ENCODE measurements at regions not wholly inside any gene's neighbourhood (a gene's known extent, or its start where the extent isn't known, plus 50 kb on each side); places are given as distances from the start of the nearest gene placed in this dataset.

GRCh38 chr10:131034451-131034850, 277.1 kb downstream of the TCERG1L start:
- Histone ChIP-seq H3K4me1 (ENCODE audit: insufficient read depth, low read length, poor library complexity, severe bottlenecking) (no peaks in the 10 kb centered on the region), H4K20me1 (ENCODE audit: insufficient read depth, low read length) (no peaks in the 10 kb centered on the region), H2AFZ (ENCODE audit: low read length) (no peak overlapping the region), H3K4me3 (ENCODE audit: low read depth, low read length, poor library complexity, severe bottlenecking) (no peak overlapping the region), H3K27ac (ENCODE audit: low read depth, low read length, poor library complexity, severe bottlenecking) (no peak overlapping the region), H3K36me3 (ENCODE audit: insufficient read depth, low read length) (no peaks in the 10 kb centered on the region), H3K4me2 (ENCODE audit: low read length) (no peak overlapping the region), H3K9me2 (ENCODE audit: insufficient read depth, low read length) (no peaks in the 10 kb centered on the region), H3K9me3 (ENCODE audit: low read length) (no peaks in the 10 kb centered on the region), H3K79me2 (ENCODE audit: insufficient read depth, low read depth, low read length) (no peaks in the 10 kb centered on the region)
- TF ChIP-seq CTCF (conservative IDR thresholded peaks at IDR 0.05; ENCODE audit: low read length) (no peak), EZH2phosphoT487 (IDR thresholded peaks at IDR 0.05; ENCODE audit: borderline replicate concordance, low read depth, low read length) (no peak)
- no peak for DNase-seq (ENCODE audit: low spot score)
- ChIA-PET CTCF (ENCODE audit: unreplicated experiment) (no interaction called here), POLR2A (no interaction called here)
- intact Hi-C loops (cut with micrococcal nuclease; ENCODE audit: unreplicated experiment) = no loop called here
- BruUV-seq (replicated peaks) = no TSS peak

- ChIA-PET CTCF (ENCODE audit: unreplicated experiment) (interaction anchor here (0.6 kb wide), 1 partner anchor 43 kb away, joined by 3 read pairs; no protein-coding TSS in a partner anchor), POLR2A (no interaction called here)
- TF ChIP-seq EZH2phosphoT487 (IDR thresholded peaks at IDR 0.05; ENCODE audit: borderline replicate concordance, low read depth, low read length) = no peak
- no peak for TF ChIP-seq CTCF (conservative IDR thresholded peaks at IDR 0.05; ENCODE audit: low read length)
- no peak for DNase-seq (ENCODE audit: low spot score)
- intact Hi-C loops (cut with micrococcal nuclease; ENCODE audit: unreplicated experiment) = no loop called here
- no peaks in the 10 kb centered on the region for H4K20me1 ChIP-seq (ENCODE audit: insufficient read depth, low read length)
- no peaks in the 10 kb centered on the region for H3K36me3 ChIP-seq (ENCODE audit: insufficient read depth, low read length)
- H3K27ac ChIP-seq (ENCODE audit: low read depth, low read length, poor library complexity, severe bottlenecking) = no peak overlapping the region
- H3K9me3 ChIP-seq (ENCODE audit: low read length) = no peaks in the 10 kb centered on the region
- H3K4me3 ChIP-seq (ENCODE audit: low read depth, low read length, poor library complexity, severe bottlenecking) = no peak overlapping the region
- no peak overlapping the region for H2AFZ ChIP-seq (ENCODE audit: low read length)
- H3K79me2 ChIP-seq (ENCODE audit: insufficient read depth, low read depth, low read length) = no peaks in the 10 kb centered on the region
- no TSS peak for BruUV-seq (replicated peaks)
- H3K4me2 ChIP-seq (ENCODE audit: low read length) = no peak overlapping the region
- H3K9me2 ChIP-seq (ENCODE audit: insufficient read depth, low read length) = no peaks in the 10 kb centered on the region
- no peaks in the 10 kb centered on the region for H3K4me1 ChIP-seq (ENCODE audit: insufficient read depth, low read length, poor library complexity, severe bottlenecking)
These were observed 275.7 kb downstream of the TCERG1L start for GRCh38 chr10:131035779-131036178.

- intact Hi-C loops (cut with micrococcal nuclease; ENCODE audit: unreplicated experiment) = no loop called here
- no TSS peak for BruUV-seq (replicated peaks)
- ChIA-PET CTCF (ENCODE audit: unreplicated experiment) (no interaction called here), POLR2A (interaction anchor here (0.6 kb wide), 1 partner anchor 84 kb away, joined by 3 read pairs; no protein-coding TSS in a partner anchor)
- Histone ChIP-seq H3K79me2 (ENCODE audit: insufficient read depth, low read depth, low read length) (no peaks in the 10 kb centered on the region), H4K20me1 (ENCODE audit: insufficient read depth, low read length) (no peaks in the 10 kb centered on the region), H3K27ac (ENCODE audit: low read depth, low read length, poor library complexity, severe bottlenecking) (no peak overlapping the region), H3K36me3 (ENCODE audit: insufficient read depth, low read length) (no peaks in the 10 kb centered on the region), H3K9me3 (ENCODE audit: low read length) (no peaks in the 10 kb centered on the region), H3K4me2 (ENCODE audit: low read length) (no peak overlapping the region), H3K4me1 (ENCODE audit: insufficient read depth, low read length, poor library complexity, severe bottlenecking) (no peaks in the 10 kb centered on the region), H2AFZ (ENCODE audit: low read length) (no peak overlapping the region), H3K9me2 (ENCODE audit: insufficient read depth, low read length) (no peaks in the 10 kb centered on the region), H3K4me3 (ENCODE audit: low read depth, low read length, poor library complexity, severe bottlenecking) (no peak overlapping the region)
- TF ChIP-seq EZH2phosphoT487 (IDR thresholded peaks at IDR 0.05; ENCODE audit: borderline replicate concordance, low read depth, low read length) = no peak
- TF ChIP-seq CTCF (conservative IDR thresholded peaks at IDR 0.05; ENCODE audit: low read length) = no peak
- no peak for DNase-seq (ENCODE audit: low spot score)
These were observed 273.5 kb downstream of the TCERG1L start for GRCh38 chr10:131038056-131038455.
